IPS-18a (cell line): ENCODE measurements at regions not wholly inside any gene's neighbourhood (a gene's known extent, or its start where the extent isn't known, plus 50 kb on each side); places are given as distances from the start of the nearest gene placed in this dataset.
"Not testable (repeated sequence)": the region's sequence is repeated elsewhere in the genome, so short reads cannot be mapped to it uniquely, and the experiment has no call there.

ENCODE experiments used
- H3K27ac ChIP-seq: one replicate; pipeline ENCODE4 v1.5.1; 2013; ENCODE audit warnings: low read length
- H3K27me3 ChIP-seq: one replicate; pipeline ENCODE4 v1.6.1; 2013; ENCODE audit warnings: mild to moderate bottlenecking, low read length; ENCODE audit not compliant: control insufficient read depth, insufficient read depth
- H3K36me3 ChIP-seq: one replicate; pipeline ENCODE4 v1.6.1; 2013; ENCODE audit warnings: low read depth, low read length; ENCODE audit not compliant: control insufficient read depth
- H3K4me1 ChIP-seq: one replicate; pipeline ENCODE4 v1.6.1; 2013; ENCODE audit warnings: low read depth, low read length; ENCODE audit not compliant: control insufficient read depth
- H3K4me3 ChIP-seq: one replicate; pipeline ENCODE4 v1.5.1; 2013; ENCODE audit warnings: low read length
- H3K9ac ChIP-seq: one replicate; pipeline ENCODE4 v1.6.1; 2013; ENCODE audit warnings: mild to moderate bottlenecking, low read length, moderate library complexity
- H3K9me3 ChIP-seq: one replicate; pipeline ENCODE4 v1.6.1; 2013; ENCODE audit warnings: low read depth, low read length; ENCODE audit not compliant: control insufficient read depth

DNA sequence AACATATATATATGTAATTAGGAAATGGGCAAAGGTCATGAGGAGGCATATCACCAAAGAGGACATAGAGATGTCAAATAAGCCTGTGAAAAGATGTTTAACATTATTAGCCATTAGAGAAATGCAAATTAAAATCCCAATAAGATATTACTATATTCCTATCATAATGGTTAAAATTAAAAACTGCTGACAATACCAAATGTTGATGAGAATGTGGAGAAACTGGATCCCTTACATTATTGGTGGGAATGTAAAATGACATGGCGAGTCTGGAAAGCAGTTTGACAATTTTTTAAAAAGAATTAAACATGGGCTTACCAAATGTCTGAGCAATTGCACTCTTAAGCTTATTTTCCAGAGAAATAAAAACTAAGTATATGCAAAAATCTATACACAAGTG, 1821.6 kb upstream of the C9orf72 start:
- Histone ChIP-seq H3K27me3 (no peaks in the 10 kb centered on the region), H3K4me3 (no peak overlapping the region)

DNA sequence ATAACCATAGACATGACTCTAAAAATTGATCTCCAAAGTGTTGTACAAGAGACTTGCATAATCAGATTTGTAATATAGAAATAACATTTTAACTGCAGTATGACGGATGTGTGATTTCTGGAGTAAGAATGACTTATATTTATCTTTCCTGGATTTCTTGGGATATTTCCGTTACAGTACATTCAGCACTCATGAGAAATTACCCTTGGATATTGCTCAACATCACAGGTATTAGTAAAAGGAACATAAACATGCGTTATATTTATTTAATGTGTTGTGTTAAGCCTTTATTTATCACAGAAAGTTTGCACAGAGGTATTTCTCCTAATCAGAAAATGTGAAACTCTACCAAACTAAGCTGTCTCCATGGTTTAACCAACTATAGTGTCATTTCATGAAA, 1823.9 kb upstream of the C9orf72 start:
- Histone ChIP-seq H3K36me3 (no peaks in the 10 kb centered on the region), H3K27me3 (no peaks in the 10 kb centered on the region), H3K9me3 (no peaks in the 10 kb centered on the region), H3K9ac (no peak overlapping the region), H3K27ac (no peak overlapping the region), H3K4me3 (no peak overlapping the region), H3K4me1 (no peaks in the 10 kb centered on the region)

More for the DNA sequence above, 1821.6 kb upstream of the C9orf72 start:
- H3K36me3 ChIP-seq = no peaks in the 10 kb centered on the region
- H3K27ac ChIP-seq = no peak overlapping the region
- H3K9me3 ChIP-seq = no peaks in the 10 kb centered on the region
- no peaks in the 10 kb centered on the region for H3K4me1 ChIP-seq
- H3K9ac ChIP-seq = no peak overlapping the region

DNA sequence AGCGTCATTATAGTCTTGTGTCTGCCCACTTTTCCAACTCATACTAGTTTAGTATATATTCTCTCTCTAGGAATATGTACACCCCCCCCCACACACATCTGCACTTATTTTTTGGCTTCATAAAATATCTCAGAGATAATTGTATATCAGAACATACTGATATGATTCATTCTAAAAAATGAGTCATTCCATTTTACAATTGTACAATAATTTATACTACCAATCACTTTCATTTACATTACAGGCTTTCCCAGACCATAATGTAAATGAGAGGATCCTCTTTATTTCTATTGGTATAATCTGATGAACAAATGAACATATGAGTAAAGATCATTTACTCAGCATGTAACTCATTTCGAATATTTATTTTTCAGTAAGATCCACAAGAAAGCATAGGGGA, 1842.9 kb upstream of the C9orf72 start:
- H3K27me3 ChIP-seq = no peaks in the 10 kb centered on the region
- no peaks in the 10 kb centered on the region for H3K36me3 ChIP-seq
- no peak overlapping the region for H3K9ac ChIP-seq
- H3K4me1 ChIP-seq = peaks cover 10% of the 10 kb centered on the region
- no peak overlapping the region for H3K27ac ChIP-seq
- H3K9me3 ChIP-seq = no peaks in the 10 kb centered on the region
- H3K4me3 ChIP-seq = no peak overlapping the region

DNA sequence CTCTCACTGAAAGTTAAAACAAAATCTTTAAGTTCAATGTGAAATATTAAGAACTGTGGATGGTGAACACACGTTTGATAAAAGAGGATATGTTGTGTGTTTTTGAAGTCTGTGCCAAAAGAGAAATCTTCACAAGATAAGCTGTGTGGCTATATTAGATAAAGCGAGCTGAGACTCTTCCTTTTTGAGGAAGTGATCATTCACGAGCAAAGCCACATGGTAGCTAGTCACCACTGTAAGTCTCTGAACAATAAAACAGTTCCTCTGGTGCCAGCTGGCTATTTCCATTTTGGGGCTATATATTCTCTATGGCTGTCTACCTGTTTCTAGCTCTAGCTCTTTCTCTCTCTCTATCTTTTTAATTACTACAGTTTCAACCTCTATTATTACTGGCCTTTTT, 1849.2 kb upstream of the C9orf72 start:
- H3K4me1 ChIP-seq = peaks cover 5% of the 10 kb centered on the region
- H3K9me3 ChIP-seq = no peaks in the 10 kb centered on the region
- H3K27ac ChIP-seq = no peak overlapping the region
- H3K27me3 ChIP-seq = no peaks in the 10 kb centered on the region
- no peak overlapping the region for H3K9ac ChIP-seq
- H3K4me3 ChIP-seq = no peak overlapping the region
- no peaks in the 10 kb centered on the region for H3K36me3 ChIP-seq

DNA sequence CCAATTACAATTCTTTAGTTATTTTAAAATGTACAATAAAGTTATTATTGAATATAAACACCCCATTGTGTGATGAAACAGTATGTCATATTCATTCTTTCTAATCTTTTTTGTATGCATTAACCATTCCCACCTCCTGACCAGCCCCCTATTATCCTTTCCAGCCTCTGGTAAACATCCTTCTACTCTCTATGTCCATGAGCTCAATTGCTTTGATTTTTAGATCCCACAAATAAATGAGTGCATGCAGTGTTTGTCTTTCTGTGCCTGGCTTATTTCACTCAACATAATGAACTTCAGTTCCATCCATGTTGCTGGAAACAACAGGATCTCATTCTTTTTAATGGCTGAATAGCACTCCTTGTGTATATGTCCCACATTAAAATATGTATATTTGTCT, 1858.9 kb upstream of the C9orf72 start:
- H3K4me3 ChIP-seq = no peak overlapping the region
- H3K4me1 ChIP-seq = no peaks in the 10 kb centered on the region
- no peaks in the 10 kb centered on the region for H3K9me3 ChIP-seq
- no peak overlapping the region for H3K27ac ChIP-seq
- H3K36me3 ChIP-seq = no peaks in the 10 kb centered on the region
- H3K27me3 ChIP-seq = no peaks in the 10 kb centered on the region
- no peak overlapping the region for H3K9ac ChIP-seq

DNA sequence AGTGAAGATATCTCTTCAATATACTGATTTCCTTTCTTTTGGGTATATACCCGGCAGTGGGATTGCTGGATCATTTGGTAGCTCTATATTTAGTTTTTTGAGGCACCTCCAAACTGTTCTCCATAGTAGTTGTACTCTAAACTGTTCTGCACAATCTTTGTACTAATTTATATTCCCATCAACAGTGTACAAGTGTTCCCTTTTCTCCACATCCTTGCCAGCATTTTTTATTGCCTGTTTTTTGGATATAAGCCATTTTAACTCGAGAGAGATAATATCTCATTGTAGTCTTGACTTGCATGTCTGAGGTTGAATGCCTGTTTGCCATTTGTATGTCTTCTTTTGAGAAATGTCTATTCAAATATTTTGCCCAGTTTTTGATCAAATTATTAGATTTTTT, 1859.4 kb upstream of the C9orf72 start:
- H3K9ac ChIP-seq, H3K4me1 ChIP-seq, H3K4me3 ChIP-seq, H3K27ac ChIP-seq, H3K27me3 ChIP-seq, H3K36me3 ChIP-seq, H3K9me3 ChIP-seq: not testable (repeated sequence)

DNA sequence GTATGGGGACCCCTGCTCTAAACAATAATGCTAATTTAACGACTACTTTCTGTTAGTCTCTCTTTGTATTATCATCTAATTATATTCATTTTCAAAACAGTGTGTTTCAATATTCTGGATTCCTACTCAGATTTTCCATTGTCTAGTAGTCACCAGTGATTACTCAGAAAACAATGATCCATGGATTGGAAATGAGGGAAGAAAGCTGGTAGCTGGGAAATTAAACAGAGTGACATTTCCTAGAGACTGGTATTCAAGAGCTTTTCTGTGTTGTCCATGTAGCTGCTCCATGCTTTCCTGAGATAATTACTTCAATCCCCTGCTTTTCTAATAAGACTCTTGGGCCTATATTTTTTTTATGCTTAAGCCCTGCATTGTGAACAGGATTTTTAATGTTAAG, 1862.1 kb upstream of the C9orf72 start:
- Histone ChIP-seq H3K9ac (no peak overlapping the region), H3K9me3 (no peaks in the 10 kb centered on the region), H3K4me1 (peaks cover 7% of the 10 kb centered on the region), H3K27ac (no peak overlapping the region), H3K4me3 (no peak overlapping the region), H3K27me3 (no peaks in the 10 kb centered on the region), H3K36me3 (no peaks in the 10 kb centered on the region)

DNA sequence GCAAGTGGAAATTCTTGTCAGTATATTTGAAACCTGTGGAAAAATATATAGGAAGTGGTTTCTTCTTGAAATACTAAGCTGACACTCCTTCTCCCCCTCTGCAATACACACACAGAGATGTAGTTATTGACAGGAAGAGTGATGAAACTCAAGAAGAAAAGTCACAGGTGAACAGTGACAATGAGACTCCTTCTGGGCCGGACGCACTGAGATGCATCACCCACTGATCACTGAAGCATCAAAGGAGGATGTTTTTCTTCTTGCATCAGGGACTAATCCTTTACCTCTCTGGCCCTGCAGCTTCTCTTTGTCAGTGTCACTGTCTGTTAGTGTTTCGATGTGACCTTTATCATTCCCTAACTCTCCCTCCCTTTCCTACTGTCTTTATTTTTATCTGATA, 1864.2 kb upstream of the C9orf72 start:
- Histone ChIP-seq H3K4me1 (peaks cover 9% of the 10 kb centered on the region), H3K27ac (no peak overlapping the region), H3K4me3 (no peak overlapping the region)

DNA sequence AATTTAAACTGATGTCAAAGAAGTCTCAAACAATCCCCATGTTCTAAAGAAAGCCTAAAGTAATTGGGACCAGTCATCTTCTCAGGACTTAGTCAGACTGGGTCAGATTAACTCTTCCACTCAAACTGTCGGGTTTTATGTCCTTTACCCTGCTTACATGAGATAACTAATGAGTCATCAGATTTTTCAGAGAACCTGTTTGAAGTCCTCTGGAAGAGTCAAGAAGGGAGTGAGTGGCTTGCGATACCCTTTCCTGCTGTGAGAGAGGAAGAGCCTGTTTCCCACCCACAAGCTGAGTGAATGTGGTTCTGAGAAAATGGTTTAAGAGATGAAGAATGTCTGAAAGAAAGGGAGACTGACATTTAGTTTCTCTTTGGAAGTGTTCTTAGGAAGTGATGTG, 1866.7 kb upstream of the C9orf72 start:
- no peak overlapping the region for H3K27ac ChIP-seq
- no peak overlapping the region for H3K4me3 ChIP-seq
- no peaks in the 10 kb centered on the region for H3K9me3 ChIP-seq
- peaks cover 9% of the 10 kb centered on the region for H3K4me1 ChIP-seq
- no peaks in the 10 kb centered on the region for H3K36me3 ChIP-seq
- H3K27me3 ChIP-seq = no peaks in the 10 kb centered on the region
- H3K9ac ChIP-seq = no peak overlapping the region

More for the DNA sequence above, 1864.2 kb upstream of the C9orf72 start:
- no peak overlapping the region for H3K9ac ChIP-seq
- H3K9me3 ChIP-seq = no peaks in the 10 kb centered on the region
- H3K27me3 ChIP-seq = no peaks in the 10 kb centered on the region
- H3K36me3 ChIP-seq = no peaks in the 10 kb centered on the region

DNA sequence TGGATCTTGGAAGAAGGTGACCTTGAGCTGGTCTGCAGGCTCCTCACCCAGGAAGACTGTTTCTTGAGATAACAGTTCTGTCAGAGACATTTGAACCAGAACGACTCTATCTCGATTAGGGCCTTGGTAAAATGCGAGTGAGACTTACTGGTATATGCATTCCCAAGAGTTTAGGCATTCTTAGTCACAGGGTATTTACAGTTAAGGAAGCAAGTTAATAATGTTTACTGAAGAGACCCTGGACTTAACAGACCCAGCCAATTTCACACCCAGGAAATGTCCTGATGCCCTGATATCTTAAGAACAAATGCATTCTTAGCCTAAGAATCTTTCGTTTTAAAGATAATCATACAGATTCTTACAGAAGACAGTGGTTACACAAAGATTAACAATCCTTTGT, 1867.2 kb upstream of the C9orf72 start:
- no peaks in the 10 kb centered on the region for H3K27me3 ChIP-seq

DNA sequence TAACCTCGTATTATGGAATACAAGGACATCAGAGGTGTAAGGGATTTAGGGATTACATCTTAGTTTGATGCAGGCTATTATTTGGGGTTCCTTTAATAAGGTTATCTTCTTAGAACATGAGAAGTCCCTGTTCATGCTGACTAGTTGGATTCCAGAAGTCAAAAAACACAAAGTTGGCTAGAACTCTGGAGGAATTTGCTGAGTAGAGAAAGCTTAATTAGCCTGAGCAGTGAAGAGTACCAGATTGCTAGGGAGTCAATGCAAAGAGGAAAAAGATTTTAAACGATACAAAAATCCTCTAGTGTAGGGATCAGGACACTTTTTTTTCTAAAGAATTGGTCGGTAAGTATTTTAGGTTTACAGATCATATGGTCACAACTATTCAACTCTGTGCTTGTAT, 1872.5 kb upstream of the C9orf72 start:
- Histone ChIP-seq H3K9ac (no peak overlapping the region), H3K9me3 (no peaks in the 10 kb centered on the region), H3K4me1 (no peaks in the 10 kb centered on the region), H3K27ac (no peak overlapping the region), H3K36me3 (no peaks in the 10 kb centered on the region), H3K4me3 (no peak overlapping the region), H3K27me3 (no peaks in the 10 kb centered on the region)

More for the DNA sequence above, 1867.2 kb upstream of the C9orf72 start:
- H3K4me3 ChIP-seq = no peak overlapping the region
- no peaks in the 10 kb centered on the region for H3K36me3 ChIP-seq
- no peak overlapping the region for H3K27ac ChIP-seq
- H3K9me3 ChIP-seq = no peaks in the 10 kb centered on the region
- peaks cover 9% of the 10 kb centered on the region for H3K4me1 ChIP-seq
- H3K9ac ChIP-seq = no peak overlapping the region

DNA sequence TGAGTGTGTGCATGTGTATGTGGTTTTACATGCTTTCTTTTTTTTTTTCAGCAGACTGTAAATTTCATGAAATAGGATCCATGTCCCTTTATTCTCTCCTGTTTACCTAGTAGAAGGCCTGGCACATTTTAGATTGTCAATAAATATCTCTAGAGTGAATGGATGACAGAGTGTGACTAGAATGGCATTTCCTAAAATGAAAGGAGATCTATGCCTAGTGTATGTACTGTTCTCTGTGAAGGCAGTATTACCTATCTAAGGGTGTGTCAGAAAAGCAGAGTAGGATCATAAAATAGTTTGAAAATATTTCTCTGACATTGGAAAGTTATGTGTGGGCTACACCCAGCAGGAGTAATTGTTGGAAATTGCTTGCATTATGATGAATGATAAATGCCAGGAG, 1876.0 kb upstream of the C9orf72 start:
- peak overlapping the region; percentile 68 for H3K4me3 ChIP-seq
- no peaks in the 10 kb centered on the region for H3K9me3 ChIP-seq
- no peaks in the 10 kb centered on the region for H3K4me1 ChIP-seq
- no peaks in the 10 kb centered on the region for H3K36me3 ChIP-seq
- H3K9ac ChIP-seq = no peak overlapping the region
- no peaks in the 10 kb centered on the region for H3K27me3 ChIP-seq
- no peak overlapping the region for H3K27ac ChIP-seq
